Thymus (tissue), 11 donors: ENCODE measurements at regions not wholly inside any gene's neighbourhood (a gene's known extent, or its start where the extent isn't known, plus 50 kb on each side); places are given as distances from the start of the nearest gene placed in this dataset.

Experiments
- DNase-seq, 9 donors: peaks; one replicate each; pipeline ENCODE4 v3.0.0-alpha.2; 2013; ENCODE audit warnings: low spot score in 9 of 9, low read depth in 6 of 9, missing footprints in 1 of 9
- H3K27ac ChIP-seq, 2 donors: one replicate each; pipeline ENCODE4 v1.5.1; 2013; ENCODE audit warnings: control low read depth in 1 of 2, low read depth in 1 of 2, low read length in 1 of 2, mild to moderate bottlenecking in 1 of 2, moderate library complexity in 1 of 2
- H3K27me3 ChIP-seq, 2 donors: one replicate each; pipeline ENCODE4 v1.5.1; 2013; ENCODE audit warnings: low read length in 1 of 2; ENCODE audit not compliant: control insufficient read depth in 2 of 2, insufficient read depth in 1 of 2
- H3K36me3 ChIP-seq, 2 donors: one replicate each; pipeline ENCODE4 v1.5.1; 2013; ENCODE audit warnings: low read length in 1 of 2, mild to moderate bottlenecking in 1 of 2, moderate library complexity in 1 of 2; ENCODE audit not compliant: control insufficient read depth in 2 of 2, insufficient read depth in 2 of 2
- H3K4me1 ChIP-seq, 2 donors: one replicate each; pipeline ENCODE4 v1.5.1; 2013; ENCODE audit warnings: low read length in 2 of 2; ENCODE audit not compliant: control insufficient read depth in 2 of 2, insufficient read depth in 2 of 2
- H3K4me3 ChIP-seq, 2 donors: one replicate each; pipeline ENCODE4 v1.5.1; 2013; ENCODE audit warnings: low read length in 2 of 2, control low read depth in 1 of 2, mild to moderate bottlenecking in 1 of 2
- H3K9me3 ChIP-seq, 2 donors: one replicate each; pipeline ENCODE4 v1.5.1; 2013; ENCODE audit warnings: low read length in 1 of 2, mild to moderate bottlenecking in 1 of 2; ENCODE audit not compliant: control insufficient read depth in 2 of 2, insufficient read depth in 1 of 2
- WGBS: extraction: QIAGEN DNeasy Blood & Tissue Kit; methylation state at CpG from one replicate; pipeline ENCODE4 v1.1.7; 2013; 5-methylcytosine and 5-hydroxymethylcytosine counted together
- donor health status: healthy.

- Histone ChIP-seq H3K27me3 (no peaks in the 10 kb centered on the region), H3K36me3 (no peaks in the 10 kb centered on the region), H3K4me1 (peaks cover 0 to 11% of the 10 kb centered on the region in 2 donors), H3K27ac (no peak overlapping the region), H3K4me3 (no peak overlapping the region), H3K9me3 (peaks cover 0 to 3% of the 10 kb centered on the region in 2 donors)
- 27% methylated on average over 14 of the region's 14 CpGs for WGBS
- no peak for DNase-seq
Measured at GRCh38 chr2:45131587-45131986, 122.3 kb upstream of the SIX2 start.

GRCh38 chr2:45130736-45131135 lies 121.5 kb upstream of the SIX2 start:
- H3K27ac ChIP-seq: no peak overlapping the region
- no peaks in the 10 kb centered on the region for H3K36me3 ChIP-seq
- WGBS: 88% methylated on average over 2 of the region's 2 CpGs
- peaks cover 0 to 3% of the 10 kb centered on the region in 2 donors for H3K9me3 ChIP-seq
- no peak overlapping the region for H3K4me3 ChIP-seq
- peaks cover 0 to 11% of the 10 kb centered on the region in 2 donors for H3K4me1 ChIP-seq
- H3K27me3 ChIP-seq: no peaks in the 10 kb centered on the region
- no peak for DNase-seq

GRCh38 chr2:45128580-45128997 lies 119.3 kb upstream of the SIX2 start:
- Histone ChIP-seq H3K9me3 (peaks cover 0 to 3% of the 10 kb centered on the region in 2 donors), H3K4me1 (no peaks in the 10 kb centered on the region), H3K36me3 (no peaks in the 10 kb centered on the region), H3K4me3 (no peak overlapping the region), H3K27ac (no peak overlapping the region), H3K27me3 (no peaks in the 10 kb centered on the region)
- WGBS: 95% methylated on average over 1 of the region's 1 CpG
- DNase-seq: no peak

GRCh38 chr2:45127891-45128290 lies 118.6 kb upstream of the SIX2 start:
- no peak overlapping the region for H3K4me3 ChIP-seq
- DNase-seq: no peak
- peaks cover 0 to 3% of the 10 kb centered on the region in 2 donors for H3K9me3 ChIP-seq
- H3K36me3 ChIP-seq: no peaks in the 10 kb centered on the region
- H3K4me1 ChIP-seq: no peaks in the 10 kb centered on the region
- H3K27ac ChIP-seq: no peak overlapping the region
- WGBS: 96% methylated on average over 4 of the region's 4 CpGs
- no peaks in the 10 kb centered on the region for H3K27me3 ChIP-seq

GRCh38 chr2:45127321-45127720 lies 118.1 kb upstream of the SIX2 start:
- no peak overlapping the region for H3K27ac ChIP-seq
- H3K9me3 ChIP-seq: peaks cover 0 to 3% of the 10 kb centered on the region in 2 donors
- H3K4me3 ChIP-seq: no peak overlapping the region
- no peaks in the 10 kb centered on the region for H3K4me1 ChIP-seq
- H3K27me3 ChIP-seq: no peaks in the 10 kb centered on the region
- no peaks in the 10 kb centered on the region for H3K36me3 ChIP-seq
- WGBS: 96% methylated on average over 6 of the region's 6 CpGs
- no peak for DNase-seq

- no peak overlapping the region for H3K4me3 ChIP-seq
- 98% methylated on average over 4 of the region's 4 CpGs for WGBS
- no peaks in the 10 kb centered on the region for H3K4me1 ChIP-seq
- no peaks in the 10 kb centered on the region for H3K27me3 ChIP-seq
- no peak for DNase-seq
- no peaks in the 10 kb centered on the region for H3K9me3 ChIP-seq
- H3K36me3 ChIP-seq: no peaks in the 10 kb centered on the region
- no peak overlapping the region for H3K27ac ChIP-seq
Measured at GRCh38 chr2:45125232-45125631, 116.0 kb upstream of the SIX2 start.

- H3K4me3 ChIP-seq: no peak overlapping the region
- no peaks in the 10 kb centered on the region for H3K27me3 ChIP-seq
- no peak overlapping the region for H3K27ac ChIP-seq
- no peaks in the 10 kb centered on the region for H3K9me3 ChIP-seq
- DNase-seq: no peak
- no peaks in the 10 kb centered on the region for H3K4me1 ChIP-seq
- H3K36me3 ChIP-seq: no peaks in the 10 kb centered on the region
- 96% methylated on average over 5 of the region's 5 CpGs for WGBS
Measured at GRCh38 chr2:45124456-45124855, 115.2 kb upstream of the SIX2 start.

- no peak overlapping the region for H3K27ac ChIP-seq
- H3K9me3 ChIP-seq: no peaks in the 10 kb centered on the region
- no peak for DNase-seq
- 98% methylated on average over 6 of the region's 6 CpGs for WGBS
- H3K4me3 ChIP-seq: no peak overlapping the region
- no peaks in the 10 kb centered on the region for H3K27me3 ChIP-seq
- H3K36me3 ChIP-seq: no peaks in the 10 kb centered on the region
- no peaks in the 10 kb centered on the region for H3K4me1 ChIP-seq
Measured at GRCh38 chr2:45123521-45124191, 114.4 kb upstream of the SIX2 start.

- Histone ChIP-seq H3K27me3 (no peaks in the 10 kb centered on the region), H3K4me3 (no peak overlapping the region), H3K4me1 (no peaks in the 10 kb centered on the region), H3K9me3 (no peaks in the 10 kb centered on the region), H3K27ac (no peak overlapping the region), H3K36me3 (no peaks in the 10 kb centered on the region)
- no peak for DNase-seq
- WGBS: 99% methylated on average over 2 of the region's 2 CpGs
Measured at GRCh38 chr2:45123065-45123464, 113.8 kb upstream of the SIX2 start.
